ENCODE measurements at regions not wholly inside any gene's neighbourhood (a gene's known extent, or its start where the extent isn't known, plus 50 kb on each side); places are given as distances from the start of the nearest gene placed in this dataset.

DNA sequence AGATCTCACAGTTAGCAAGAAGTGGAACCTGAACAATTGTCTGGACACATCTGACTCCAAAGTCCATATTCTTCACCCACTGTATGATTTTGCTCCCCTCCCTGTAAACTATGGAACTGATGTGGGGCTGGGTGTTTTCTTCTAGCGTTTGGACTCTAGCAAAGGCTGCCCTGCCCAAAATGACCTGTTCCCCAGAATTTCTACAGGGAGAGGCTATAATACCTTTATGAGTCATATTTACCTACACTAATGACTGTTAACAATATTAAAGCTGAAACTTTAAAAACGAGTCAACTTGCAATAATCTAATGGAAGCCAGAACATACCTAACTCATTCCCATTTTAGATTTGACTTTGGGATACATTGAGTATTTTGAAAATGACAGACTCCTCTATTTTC is 531.2 kb upstream of the CFAP20DC start:
- H3K9me3 ChIP-seq, result peaks cover 0 to 3% (median 1%) of the 10 kb centered on the region in 4 donors
- no peak overlapping the region for H3K4me3 ChIP-seq
- TF ChIP-seq CTCF (IDR thresholded peaks at IDR 0.05) (no peak), EP300 (IDR thresholded peaks at IDR 0.05) (no peak), POLR2A (IDR thresholded peaks at IDR 0.05; ENCODE audit: low read depth) (no peak), POLR2AphosphoS5 (IDR thresholded peaks at IDR 0.05) (no peak)
- 87% methylated on average over 2 of the region's 2 CpGs for WGBS
- intact Hi-C loops (cut with DNase I), result no loop called here
- H3K27ac ChIP-seq (replicated peaks in 1 of 4), result no peak overlapping the region
- H3K4me1 ChIP-seq, result no peaks in the 10 kb centered on the region
- H3K36me3 ChIP-seq, result no peaks in the 10 kb centered on the region
- no peaks in the 10 kb centered on the region for H3K27me3 ChIP-seq
- no peak for DNase-seq (ENCODE audit: extremely low spot score)

GRCh38 chr3:59580499-59580898 is 530.7 kb upstream of the CFAP20DC start:
- Histone ChIP-seq H3K9me3 (no peaks in the 10 kb centered on the region), H3K4me1 (peaks cover 0 to 1% (median under 1%) of the 10 kb centered on the region in 4 donors), H3K36me3 (no peaks in the 10 kb centered on the region), H3K27ac (replicated peaks in 1 of 4) (no peak overlapping the region), H3K27me3 (no peaks in the 10 kb centered on the region), H3K4me3 (no peak overlapping the region)
- no peak for TF ChIP-seq POLR2AphosphoS5 (IDR thresholded peaks at IDR 0.05)
- TF ChIP-seq CTCF (IDR thresholded peaks at IDR 0.05), result no peak
- TF ChIP-seq EP300 (IDR thresholded peaks at IDR 0.05), result no peak
- TF ChIP-seq POLR2A (IDR thresholded peaks at IDR 0.05; ENCODE audit: low read depth), result no peak
- 87% methylated on average over 3 of the region's 3 CpGs for WGBS
- DNase-seq (ENCODE audit: extremely low spot score), result no peak
- intact Hi-C loops (cut with DNase I), result no loop called here

DNA sequence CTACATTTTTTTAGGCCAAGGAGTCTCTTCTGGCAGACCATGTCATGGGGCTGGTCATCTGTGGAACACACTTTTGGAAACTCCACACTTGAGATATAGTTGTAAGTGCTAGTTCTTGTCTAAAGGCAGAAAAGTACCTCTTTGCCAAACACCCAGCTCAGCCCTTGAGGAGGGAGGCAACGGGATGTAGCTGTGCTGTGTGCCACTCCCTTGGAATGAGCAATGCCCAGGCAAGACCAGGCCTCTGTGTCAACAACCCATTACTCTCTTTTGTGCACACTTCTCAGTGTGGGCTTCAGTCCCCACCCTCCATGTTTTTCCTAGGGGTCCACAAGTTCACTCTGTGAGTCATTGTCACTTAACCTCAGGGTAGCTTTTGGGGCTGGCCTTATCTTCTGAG is 528.3 kb upstream of the CFAP20DC start:
- Histone ChIP-seq H3K27ac (replicated peaks in 1 of 4) (no peak overlapping the region), H3K4me1 (peaks cover 10 to 22% (median 20%) of the 10 kb centered on the region in 4 donors), H3K9me3 (no peaks in the 10 kb centered on the region), H3K36me3 (no peaks in the 10 kb centered on the region), H3K4me3 (no peak overlapping the region), H3K27me3 (no peaks in the 10 kb centered on the region)
- intact Hi-C loops (cut with DNase I), result loop anchor here (10.0 kb wide), 2 partner anchors 153 to 363 kb away; no protein-coding TSS in a partner anchor
- DNase-seq (ENCODE audit: extremely low spot score), result no peak
- no peak for TF ChIP-seq POLR2A (IDR thresholded peaks at IDR 0.05; ENCODE audit: low read depth)
- no peak for TF ChIP-seq EP300 (IDR thresholded peaks at IDR 0.05)
- TF ChIP-seq POLR2AphosphoS5 (IDR thresholded peaks at IDR 0.05), result no peak
- WGBS, result 100% methylated on average over 1 of the region's 1 CpG

- Histone ChIP-seq H3K4me3 (no peak overlapping the region), H3K36me3 (no peaks in the 10 kb centered on the region), H3K4me1 (peaks cover 10 to 22% (median 20%) of the 10 kb centered on the region in 4 donors), H3K27me3 (no peaks in the 10 kb centered on the region), H3K9me3 (no peaks in the 10 kb centered on the region), H3K27ac (replicated peaks in 1 of 4) (no peak overlapping the region)
- WGBS, result 61% methylated on average over 3 of the region's 3 CpGs
- no peak for DNase-seq (ENCODE audit: extremely low spot score)
- TF ChIP-seq EP300 (IDR thresholded peaks at IDR 0.05) (no peak), POLR2A (IDR thresholded peaks at IDR 0.05; ENCODE audit: low read depth) (no peak), POLR2AphosphoS5 (IDR thresholded peaks at IDR 0.05) (no peak), CTCF (IDR thresholded peaks at IDR 0.05) (no peak)
- intact Hi-C loops (cut with DNase I), result loop anchor here (10.0 kb wide), 2 partner anchors 152 to 362 kb away; no protein-coding TSS in a partner anchor
Observed at GRCh38 chr3:59576606-59577005, 526.8 kb upstream of the CFAP20DC start.

GRCh38 chr3:59575113-59576001 is 525.5 kb upstream of the CFAP20DC start:
- DNase-seq (ENCODE audit: extremely low spot score), result peak; percentile 95

More at GRCh38 chr3:59575113-59576001, 525.5 kb upstream of the CFAP20DC start:
- H3K4me3 ChIP-seq, result no peak overlapping the region
- no peaks in the 10 kb centered on the region for H3K36me3 ChIP-seq
- TF ChIP-seq CTCF (IDR thresholded peaks at IDR 0.05), result peak; percentile 94 to 99 (median 96)
- no peak for TF ChIP-seq POLR2AphosphoS5 (IDR thresholded peaks at IDR 0.05)
- peaks cover 10 to 22% (median 20%) of the 10 kb centered on the region in 4 donors for H3K4me1 ChIP-seq
- H3K27ac ChIP-seq (replicated peaks in 1 of 4), result no peak overlapping the region
- WGBS, result 25% methylated on average over 9 of the region's 11 CpGs
- intact Hi-C loops (cut with DNase I), result loop anchor here (2.0 to 10.0 kb wide), 3 partner anchors 151 to 361 kb away; no protein-coding TSS in a partner anchor
- no peaks in the 10 kb centered on the region for H3K27me3 ChIP-seq
- H3K9me3 ChIP-seq, result no peaks in the 10 kb centered on the region
